ENCODE measurements at regions not wholly inside any gene's neighbourhood (a gene's known extent, or its start where the extent isn't known, plus 50 kb on each side); places are given as distances from the start of the nearest gene placed in this dataset.

GRCh38 chr6:133779916-133780695, 108.8 kb upstream of the TCF21 start:
- intact Hi-C loops (cut with micrococcal nuclease), result no loop called here
- BruUV-seq (replicated peaks), result no TSS peak
- no peak for ATAC-seq
- Histone ChIP-seq H3K9ac (ENCODE audit: low read length) (no peak overlapping the region), H3K9me2 (replicated peaks; ENCODE audit: low read length) (no peaks in the 10 kb centered on the region), H3K36me3 (ENCODE audit: low read depth, low read length) (no peaks in the 10 kb centered on the region), H3K4me1 (ENCODE audit: insufficient read depth, low read length) (no peaks in the 10 kb centered on the region), H2AFZ (ENCODE audit: low read length) (no peak overlapping the region), H3K9me3 (ENCODE audit: low read length) (no peaks in the 10 kb centered on the region), H3K4me2 (ENCODE audit: low read length) (no peak overlapping the region), H4K20me1 (ENCODE audit: low read length) (no peaks in the 10 kb centered on the region), H3F3A (ENCODE audit: low read length, unreplicated experiment) (no peaks in the 10 kb centered on the region), H3K4me3 (ENCODE audit: low read length) (no peak overlapping the region), H3K27ac (ENCODE audit: low read length) (no peak overlapping the region), H3K79me2 (ENCODE audit: low read length) (no peaks in the 10 kb centered on the region), H3K27me3 (ENCODE audit: low read length) (no peaks in the 10 kb centered on the region)
- no peak for DNase-seq
- ChIA-PET POLR2A (ENCODE audit: unreplicated experiment) (no interaction called here), CTCF (no interaction called here)
- TF ChIP-seq EZH2phosphoT487 (IDR thresholded peaks at IDR 0.05; ENCODE audit: borderline replicate concordance, low read length), result no peak
- TF ChIP-seq EZH2 (IDR thresholded peaks at IDR 0.05; ENCODE audit: low read length, unreplicated experiment), result no peak
- TF ChIP-seq CTCF (conservative IDR thresholded peaks at IDR 0.05; ENCODE audit: low read depth, low read length), result no peak

GRCh38 chr6:133786016-133786415, 102.9 kb upstream of the TCF21 start:
- POLR2A ChIA-PET (ENCODE audit: unreplicated experiment), result no interaction called here
- no peaks in the 10 kb centered on the region for H3K4me1 ChIP-seq (ENCODE audit: insufficient read depth, low read length)
- H3F3A ChIP-seq (ENCODE audit: low read length, unreplicated experiment), result no peaks in the 10 kb centered on the region
- no peaks in the 10 kb centered on the region for H3K27me3 ChIP-seq (ENCODE audit: low read length)
- no peak overlapping the region for H3K9ac ChIP-seq (ENCODE audit: low read length)
- no TSS peak for BruUV-seq (replicated peaks)
- no peaks in the 10 kb centered on the region for H3K36me3 ChIP-seq (ENCODE audit: low read depth, low read length)
- H4K20me1 ChIP-seq (ENCODE audit: low read length), result no peaks in the 10 kb centered on the region
- no peak overlapping the region for H3K27ac ChIP-seq (ENCODE audit: low read length)
- no peaks in the 10 kb centered on the region for H3K9me3 ChIP-seq (ENCODE audit: low read length)
- CTCF ChIA-PET, result no interaction called here
- intact Hi-C loops (cut with micrococcal nuclease), result no loop called here
- H3K4me3 ChIP-seq (ENCODE audit: low read length), result no peak overlapping the region
- no peaks in the 10 kb centered on the region for H3K79me2 ChIP-seq (ENCODE audit: low read length)
- TF ChIP-seq EZH2 (IDR thresholded peaks at IDR 0.05; ENCODE audit: low read length, unreplicated experiment), result no peak
- no peak for TF ChIP-seq CTCF (conservative IDR thresholded peaks at IDR 0.05; ENCODE audit: low read depth, low read length)
- TF ChIP-seq EZH2phosphoT487 (IDR thresholded peaks at IDR 0.05; ENCODE audit: borderline replicate concordance, low read length), result no peak
- H3K9me2 ChIP-seq (replicated peaks; ENCODE audit: low read length), result no peaks in the 10 kb centered on the region
- DNase-seq (no peak), ATAC-seq (no peak)
- H2AFZ ChIP-seq (ENCODE audit: low read length), result no peak overlapping the region
- no peak overlapping the region for H3K4me2 ChIP-seq (ENCODE audit: low read length)

- no peak overlapping the region for H3K4me2 ChIP-seq (ENCODE audit: low read length)
- ChIA-PET POLR2A (ENCODE audit: unreplicated experiment) (no interaction called here), CTCF (no interaction called here)
- TF ChIP-seq EZH2phosphoT487 (IDR thresholded peaks at IDR 0.05; ENCODE audit: borderline replicate concordance, low read length), result no peak
- TF ChIP-seq CTCF (conservative IDR thresholded peaks at IDR 0.05; ENCODE audit: low read depth, low read length), result no peak
- no peak for TF ChIP-seq EZH2 (IDR thresholded peaks at IDR 0.05; ENCODE audit: low read length, unreplicated experiment)
- H3K4me3 ChIP-seq (ENCODE audit: low read length), result no peak overlapping the region
- no peak overlapping the region for H3K9ac ChIP-seq (ENCODE audit: low read length)
- H3K4me1 ChIP-seq (ENCODE audit: insufficient read depth, low read length), result no peaks in the 10 kb centered on the region
- no peaks in the 10 kb centered on the region for H3K9me3 ChIP-seq (ENCODE audit: low read length)
- DNase-seq (no peak), ATAC-seq (no peak)
- no TSS peak for BruUV-seq (replicated peaks)
- intact Hi-C loops (cut with micrococcal nuclease), result no loop called here
- no peak overlapping the region for H3K27ac ChIP-seq (ENCODE audit: low read length)
- no peaks in the 10 kb centered on the region for H3F3A ChIP-seq (ENCODE audit: low read length, unreplicated experiment)
- H2AFZ ChIP-seq (ENCODE audit: low read length), result no peak overlapping the region
- no peaks in the 10 kb centered on the region for H4K20me1 ChIP-seq (ENCODE audit: low read length)
- no peaks in the 10 kb centered on the region for H3K79me2 ChIP-seq (ENCODE audit: low read length)
- H3K36me3 ChIP-seq (ENCODE audit: low read depth, low read length), result no peaks in the 10 kb centered on the region
- no peaks in the 10 kb centered on the region for H3K9me2 ChIP-seq (replicated peaks; ENCODE audit: low read length)
- no peaks in the 10 kb centered on the region for H3K27me3 ChIP-seq (ENCODE audit: low read length)
Measured at GRCh38 chr6:133787122-133787521, 101.8 kb upstream of the TCF21 start.

All from PC-3 (cell line).